GM12864 (cell line): ENCODE measurements at regions not wholly inside any gene's neighbourhood (a gene's known extent, or its start where the extent isn't known, plus 50 kb on each side); places are given as distances from the start of the nearest gene placed in this dataset.
"Not testable (repeated sequence)": the region's sequence is repeated elsewhere in the genome, so short reads cannot be mapped to it uniquely, and the experiment has no call there.

Source experiments
- DNase-seq: peaks from one replicate; pipeline ENCODE4 v3.0.0-alpha.2; 2011; ENCODE audit warnings: low read depth
- H3K4me3 ChIP-seq: 2 replicates; pipeline ENCODE4 v1.5.1; 2011; ENCODE audit warnings: mild to moderate bottlenecking, low read depth, low read length, control low read depth
- CTCF ChIP-seq: IDR thresholded peaks from 2 replicates; pipeline ENCODE4 v1.5.1; 2011; ENCODE audit warnings: low read depth, mild to moderate bottlenecking, moderate library complexity, low read length, control low read depth, inconsistent platforms; ENCODE audit errors: missing control alignments

GRCh38 chr2:195106681-195107380 is 550.2 kb upstream of the SLC39A10 start:
- no peak for DNase-seq
- TF ChIP-seq CTCF: no peak
- H3K4me3 ChIP-seq: no peak overlapping the region

GRCh38 chr2:195105581-195105980 is 551.4 kb upstream of the SLC39A10 start:
- no peak for TF ChIP-seq CTCF
- no peak overlapping the region for H3K4me3 ChIP-seq
- no peak for DNase-seq

DNA sequence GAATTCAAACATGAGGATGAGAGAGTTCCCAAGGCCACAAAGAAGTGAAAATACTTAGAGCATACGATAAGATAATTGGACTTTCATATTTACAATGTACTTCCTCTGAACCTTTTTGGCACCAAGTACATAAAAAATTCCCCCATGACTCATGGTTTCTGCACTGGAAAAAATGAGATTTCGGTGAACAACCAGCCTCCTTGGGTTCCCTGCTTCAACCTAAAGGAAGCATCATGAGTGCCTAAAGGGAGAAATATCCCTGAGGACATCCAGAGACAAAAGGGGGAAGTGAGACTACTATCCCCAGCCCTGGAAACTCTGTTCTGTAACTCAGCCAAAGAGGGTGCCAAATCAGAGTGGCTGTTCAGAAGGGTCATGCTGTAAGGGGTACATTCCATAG is 562.7 kb upstream of the SLC39A10 start:
- no peak overlapping the region for H3K4me3 ChIP-seq
- TF ChIP-seq CTCF: no peak
- DNase-seq: no peak

- no peak overlapping the region for H3K4me3 ChIP-seq
- no peak for TF ChIP-seq CTCF
- DNase-seq: no peak
Measured at GRCh38 chr2:195092341-195092740, 564.7 kb upstream of the SLC39A10 start.

GRCh38 chr2:195072806-195073205 is 584.2 kb upstream of the SLC39A10 start:
- DNase-seq, H3K4me3 ChIP-seq: not testable (repeated sequence)

DNA sequence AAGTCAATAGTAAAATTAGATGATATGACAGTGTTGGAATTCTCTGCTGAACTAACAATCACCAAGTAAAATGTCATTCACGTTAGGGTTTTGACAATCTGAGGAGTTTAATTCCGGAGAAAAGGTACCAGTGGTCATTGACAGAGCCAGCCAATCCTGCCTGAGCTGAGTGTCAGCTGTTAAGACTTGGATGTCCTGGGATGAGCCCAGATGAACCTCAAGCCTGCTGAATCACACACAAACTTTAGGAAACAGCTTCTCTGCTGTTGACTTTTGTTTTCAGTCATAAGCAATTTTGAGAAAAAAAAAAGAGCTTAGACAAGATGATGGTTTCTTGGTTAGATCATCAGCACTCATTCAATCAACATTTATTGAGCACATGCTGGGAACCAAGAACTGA is 600.0 kb upstream of the SLC39A10 start:
- no peak for DNase-seq
- H3K4me3 ChIP-seq: no peak overlapping the region
- TF ChIP-seq CTCF: no peak

DNA sequence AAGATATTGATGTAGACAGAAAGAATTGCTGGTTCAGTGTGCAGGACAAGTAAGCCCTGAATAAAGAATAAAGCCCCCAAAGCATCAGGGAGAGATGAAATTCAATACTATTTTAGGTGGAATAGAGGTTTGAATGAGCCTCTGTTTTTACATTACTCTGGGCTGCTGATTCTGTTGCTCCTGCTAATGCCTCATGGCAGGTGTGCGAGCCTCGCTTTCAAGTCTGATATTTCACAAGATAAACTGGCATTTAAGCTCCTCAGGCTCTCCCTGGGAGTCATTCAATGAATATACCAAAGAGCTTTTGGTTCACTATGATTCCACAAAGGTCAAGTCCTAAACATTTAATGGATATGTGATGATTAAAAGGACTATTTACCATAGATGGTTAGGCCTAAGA is 601.0 kb upstream of the SLC39A10 start:
- DNase-seq: no peak
- TF ChIP-seq CTCF: no peak
- H3K4me3 ChIP-seq: no peak overlapping the region

DNA sequence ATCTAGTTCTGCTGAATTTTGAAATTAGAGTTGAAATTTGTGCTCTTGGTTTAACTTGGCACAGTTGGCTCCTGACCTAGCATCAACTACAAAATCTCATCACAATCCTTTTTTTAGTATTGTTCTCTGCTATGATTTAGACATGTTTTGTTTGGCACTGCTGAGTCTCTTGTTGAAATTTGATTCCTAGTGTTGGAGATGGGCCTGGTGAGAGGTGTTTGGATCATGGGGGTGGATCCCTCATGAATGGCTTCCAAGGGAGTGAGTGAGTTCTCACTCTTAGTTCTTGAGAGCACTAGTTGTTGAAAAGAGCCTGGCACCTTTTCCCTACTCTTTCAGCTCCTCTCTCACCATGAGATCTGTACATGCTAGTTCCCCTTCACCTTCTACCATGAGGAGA is 605.6 kb upstream of the SLC39A10 start:
- no peak overlapping the region for H3K4me3 ChIP-seq
- no peak for DNase-seq
- no peak for TF ChIP-seq CTCF
